T-helper 22 cell (primary cell): ENCODE measurements at regions not wholly inside any gene's neighbourhood (a gene's known extent, or its start where the extent isn't known, plus 50 kb on each side); places are given as distances from the start of the nearest gene placed in this dataset.

Source experiments
- DNase-seq: peaks from one replicate; pipeline ENCODE4 v3.0.0-alpha.2; 2020; ENCODE audit warnings: low read depth

DNA sequence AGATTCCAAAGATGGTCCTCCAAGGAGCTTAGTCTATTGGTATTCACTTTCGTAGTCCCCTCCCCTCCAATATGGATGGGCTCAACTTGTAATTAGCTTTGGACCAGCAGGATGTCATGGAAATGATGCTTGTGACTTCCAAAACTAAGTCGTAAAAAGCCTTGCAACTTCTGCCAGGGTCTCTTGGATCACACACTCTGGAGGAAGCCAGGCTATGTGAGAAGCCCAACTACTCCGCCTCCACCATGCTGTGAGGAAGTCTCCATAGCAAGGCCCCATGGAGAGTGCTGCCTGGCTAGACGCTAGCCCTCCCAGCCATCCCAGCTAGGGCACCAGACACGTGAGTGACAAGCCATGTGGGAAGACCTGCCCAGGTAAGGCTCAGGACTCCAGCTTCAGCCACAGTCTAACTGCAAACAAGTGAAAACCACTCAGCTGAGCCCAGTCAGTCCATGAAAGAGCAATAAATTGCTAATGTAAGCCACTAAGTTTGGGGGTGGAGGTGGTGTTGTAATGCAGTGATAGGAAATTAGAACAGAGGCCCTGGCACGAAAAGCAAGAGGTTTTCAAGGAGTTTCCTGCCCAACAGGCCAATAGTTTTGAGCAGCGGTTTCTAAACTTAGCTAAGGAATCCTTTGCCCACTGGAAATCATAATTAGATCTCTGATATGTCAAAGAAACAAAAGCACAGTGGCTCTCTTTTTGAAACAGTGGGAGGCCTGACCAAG is 77.5 kb upstream of the GLI2 start:
- DNase-seq: no peak

DNA sequence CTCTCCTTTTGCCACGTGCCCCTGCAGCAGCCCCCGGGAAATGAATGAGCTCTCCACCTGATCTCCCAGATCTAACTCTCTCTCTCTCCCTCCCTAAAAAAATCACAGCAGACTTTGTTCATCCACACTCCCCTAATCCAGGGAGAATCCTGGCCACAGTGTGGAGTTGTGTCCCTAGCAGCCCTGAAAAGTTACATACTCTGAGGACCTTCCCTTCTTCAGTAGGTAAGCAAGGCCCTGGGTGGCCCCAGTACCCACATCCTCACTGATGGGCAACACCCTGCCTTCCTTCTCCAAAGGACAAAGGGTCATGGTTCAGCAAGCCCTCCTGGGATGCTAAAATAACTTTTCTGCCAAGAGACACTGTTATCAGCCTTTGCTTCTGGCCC is 76.9 kb upstream of the GLI2 start:
- no peak for DNase-seq

DNA sequence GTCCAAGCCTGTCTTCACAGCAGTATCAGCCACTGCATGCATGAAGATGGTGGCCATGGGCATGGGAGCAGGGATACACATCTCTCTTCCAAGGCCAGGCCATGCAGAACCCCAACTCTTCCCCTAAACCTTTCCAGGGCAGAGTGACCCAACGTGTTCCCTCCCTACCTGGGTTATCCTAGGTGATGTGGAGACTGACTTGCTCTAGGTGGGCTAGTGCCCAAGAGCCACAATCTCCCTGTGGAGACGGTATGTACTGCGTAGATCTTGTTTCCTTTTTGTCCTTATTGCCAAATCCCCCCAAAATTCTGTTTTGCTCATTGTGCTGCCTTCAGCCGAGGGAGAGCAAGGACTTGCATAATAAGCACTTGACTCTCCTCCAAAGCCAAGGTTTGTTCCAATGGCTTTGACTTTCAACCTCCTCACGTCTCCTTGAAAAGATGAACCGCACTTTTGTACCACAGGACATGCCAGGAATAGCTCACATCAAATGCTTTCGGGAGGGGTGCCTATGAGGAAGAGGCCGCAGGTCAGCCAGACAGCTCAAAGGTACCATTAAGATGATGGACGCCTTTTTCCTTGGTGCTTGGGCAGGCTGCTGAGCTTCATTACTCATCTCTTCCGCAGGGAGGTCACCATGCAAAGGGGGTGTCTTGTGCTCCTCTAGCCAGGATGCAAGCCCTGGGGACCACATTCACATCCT is 76.2 kb upstream of the GLI2 start:
- no peak for DNase-seq

DNA sequence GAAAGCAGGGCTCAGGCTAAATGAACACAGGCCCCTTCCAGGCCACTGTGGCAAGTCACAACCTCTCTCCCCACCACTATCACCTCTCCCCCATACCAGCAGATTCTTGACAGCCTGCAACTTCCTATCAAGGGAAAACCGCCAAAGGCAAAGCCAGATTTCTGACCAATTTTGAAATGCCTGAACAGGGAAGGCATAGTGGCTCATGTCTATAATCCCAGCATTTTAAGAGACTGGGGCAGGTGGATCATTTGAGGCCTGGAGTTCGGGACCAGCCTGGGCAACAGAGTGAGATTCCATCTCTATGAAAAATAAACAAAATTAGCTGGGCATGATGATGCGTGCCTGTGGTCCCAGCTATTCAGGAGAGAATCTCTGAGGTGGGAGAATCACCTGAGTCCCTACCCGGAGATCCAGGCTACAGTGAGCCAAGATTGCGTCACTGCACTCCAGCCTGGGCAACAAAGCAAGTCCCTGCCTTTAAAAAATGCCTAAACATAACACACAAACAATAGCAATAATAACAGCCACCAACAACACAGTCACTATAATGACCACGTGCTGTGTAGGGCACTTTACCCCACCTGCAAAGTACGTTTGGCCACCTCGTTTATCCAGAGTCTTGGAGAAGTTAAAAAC is 75.5 kb upstream of the GLI2 start:
- no peak for DNase-seq

DNA sequence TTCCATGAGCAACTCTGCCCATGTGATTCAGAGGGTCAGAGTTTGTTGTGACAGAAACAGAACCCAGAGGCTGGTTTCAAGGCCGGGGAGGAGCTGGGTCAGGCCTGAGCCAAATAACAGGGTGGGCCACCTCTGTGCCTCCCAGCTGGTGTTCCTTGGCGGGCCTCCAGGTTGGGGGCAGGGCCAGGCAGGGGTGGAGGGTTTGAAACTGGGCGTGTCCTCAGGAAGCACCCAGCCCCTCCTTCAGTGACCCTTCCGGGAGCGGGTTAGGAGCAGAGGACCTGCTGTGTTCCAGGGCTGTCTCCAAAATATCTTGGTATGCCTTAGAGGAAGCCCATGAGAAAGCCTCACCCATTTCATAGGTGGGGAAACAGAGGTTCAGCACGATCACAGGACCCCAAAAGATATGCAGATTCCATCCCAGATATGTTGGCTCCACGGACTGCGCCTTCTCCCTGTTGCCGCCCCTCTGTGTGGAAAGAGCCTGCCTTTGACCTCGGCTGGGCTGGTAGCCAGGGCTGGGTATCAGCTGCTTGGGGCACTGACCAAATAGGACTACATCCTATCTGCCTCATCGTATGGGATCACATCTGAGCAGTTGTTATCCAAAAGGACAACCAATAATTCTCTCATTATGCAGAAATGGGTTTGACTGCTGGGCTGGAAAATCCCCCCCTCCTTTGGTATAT is 74.8 kb upstream of the GLI2 start:
- no peak for DNase-seq

DNA sequence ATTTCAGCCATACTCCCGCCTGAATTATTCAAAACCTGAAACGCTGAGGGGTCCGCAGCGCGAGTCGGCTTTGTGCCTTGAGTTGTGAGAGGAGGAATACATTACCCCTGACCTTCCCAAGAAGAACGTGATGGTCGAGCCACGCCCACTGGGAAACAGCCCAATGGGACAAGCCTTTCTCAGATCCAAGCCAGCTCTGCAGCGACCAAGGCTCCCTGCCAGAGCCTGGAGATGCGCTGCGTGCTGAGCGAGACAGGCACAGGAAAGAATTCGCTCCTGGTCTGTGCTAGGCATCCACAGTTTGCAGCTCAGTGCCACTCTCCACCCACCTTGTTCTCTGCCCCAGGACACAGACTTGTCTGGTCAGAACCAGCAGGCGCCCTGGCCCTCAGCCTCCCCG is 74.1 kb upstream of the GLI2 start:
- DNase-seq: no peak

DNA sequence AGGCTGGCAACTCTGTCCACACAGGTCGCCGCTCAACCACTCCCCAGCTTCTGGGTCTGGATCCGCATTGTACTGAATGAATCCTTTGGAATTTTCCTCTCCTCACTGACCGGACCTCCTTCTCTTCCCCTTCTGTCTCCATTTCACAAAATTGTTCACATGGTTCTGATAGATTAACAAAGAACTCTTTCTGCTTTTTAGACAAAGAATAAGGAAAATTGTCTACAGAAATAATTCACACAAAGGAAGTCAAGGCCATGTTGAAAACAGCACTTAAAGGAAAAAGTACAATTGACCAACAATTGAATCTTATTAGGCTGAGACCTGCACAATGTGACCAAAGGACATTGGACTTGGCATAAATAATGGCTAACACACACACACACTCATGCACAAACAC is 73.6 kb upstream of the GLI2 start:
- DNase-seq: no peak

DNA sequence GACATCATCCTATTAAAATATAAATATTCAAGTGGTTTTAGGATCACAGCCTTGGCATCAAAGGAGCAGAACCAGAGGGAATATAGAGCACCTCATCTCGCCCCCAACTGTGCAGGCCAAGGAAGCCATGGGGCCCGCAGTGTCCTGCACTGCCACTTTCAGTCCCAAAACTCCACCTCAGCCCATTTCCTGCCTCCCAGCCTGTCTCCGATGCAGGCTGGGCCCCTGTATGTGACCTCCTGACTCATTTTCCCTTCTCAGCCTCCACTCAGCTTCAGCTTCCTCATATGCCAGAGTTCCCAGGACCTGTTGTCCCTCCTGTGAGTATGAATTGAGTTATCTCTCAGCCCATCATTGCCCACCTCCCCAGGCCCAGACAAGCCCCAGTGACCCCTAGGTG is 72.9 kb upstream of the GLI2 start:
- no peak for DNase-seq

DNA sequence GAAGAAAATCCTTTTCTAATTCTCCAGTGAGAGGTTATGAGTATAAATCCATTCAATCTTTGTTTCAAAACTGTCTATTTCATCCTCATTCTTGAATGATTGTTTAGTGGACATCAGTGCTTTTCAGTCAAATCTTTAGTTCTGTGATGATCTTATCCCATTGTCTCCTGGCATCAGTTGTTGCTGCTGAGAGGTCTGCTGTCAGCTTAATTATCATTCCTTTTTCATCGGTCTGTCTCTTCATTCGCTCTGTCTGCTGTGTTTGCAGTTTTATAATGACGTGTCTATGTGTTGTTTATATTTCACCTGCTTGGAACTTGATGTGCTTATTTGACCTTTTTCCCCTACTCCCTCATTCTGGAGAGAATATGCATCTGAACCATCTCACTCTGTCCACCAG is 69.2 kb upstream of the GLI2 start:
- no peak for DNase-seq

DNA sequence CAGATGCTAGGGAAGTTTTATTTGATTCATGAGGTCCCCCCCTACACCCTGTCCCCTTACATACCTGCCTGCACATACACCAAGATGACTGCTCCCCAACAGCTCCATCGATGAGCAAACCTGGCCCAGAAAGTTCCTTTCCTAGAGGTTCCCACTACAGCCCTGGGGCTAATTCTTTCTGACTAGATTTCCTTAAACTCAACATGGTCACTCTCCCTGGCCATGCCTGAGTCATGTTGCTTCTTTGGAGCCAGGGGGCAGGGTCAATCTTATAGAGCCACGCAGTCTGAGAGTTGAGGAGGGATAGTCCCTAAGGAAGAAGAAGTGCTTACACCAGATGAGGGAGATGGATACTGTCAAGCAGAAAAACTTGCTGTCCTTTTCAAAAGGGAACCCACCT is 67.7 kb upstream of the GLI2 start:
- no peak for DNase-seq

DNA sequence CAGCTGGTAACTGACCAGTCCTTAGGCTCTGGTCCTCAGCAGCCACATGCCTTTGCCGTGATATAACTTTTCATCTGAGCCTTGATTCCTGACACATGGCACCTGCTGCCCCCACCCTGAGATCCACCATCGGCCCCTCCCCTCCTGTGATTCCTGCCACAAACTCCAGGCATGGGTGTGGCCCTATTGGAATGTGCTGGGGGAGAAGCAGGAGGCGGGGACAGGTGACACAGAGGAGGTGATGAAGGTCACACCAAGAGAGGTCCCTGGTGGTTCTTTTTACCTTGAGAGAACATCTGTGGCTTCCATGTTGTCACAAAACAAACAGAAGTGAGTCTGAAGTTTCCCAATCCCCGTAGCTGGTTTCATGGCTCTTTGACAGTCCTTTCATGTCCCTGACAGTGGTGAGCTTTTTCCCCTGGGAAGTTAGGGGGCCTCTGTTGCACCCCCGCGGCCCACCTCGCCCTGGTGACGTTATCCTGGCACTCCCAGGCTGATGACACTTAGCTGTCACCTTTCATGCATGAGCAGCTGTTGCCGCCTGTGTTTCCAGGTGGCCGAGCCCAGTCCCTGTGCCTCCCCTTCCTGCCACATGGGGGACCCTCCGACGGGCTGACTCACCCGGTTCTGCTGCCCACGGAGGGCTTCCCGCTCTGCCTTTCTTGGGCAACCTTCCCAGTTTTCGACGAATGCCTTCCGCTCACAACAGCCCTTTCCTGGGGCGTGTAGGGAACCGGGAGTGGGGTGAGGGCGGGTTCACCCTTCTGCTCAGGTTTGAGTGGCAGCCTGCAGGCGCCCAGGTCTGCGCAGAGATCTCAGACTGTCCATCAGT is 66.3 kb upstream of the GLI2 start:
- DNase-seq: no peak

DNA sequence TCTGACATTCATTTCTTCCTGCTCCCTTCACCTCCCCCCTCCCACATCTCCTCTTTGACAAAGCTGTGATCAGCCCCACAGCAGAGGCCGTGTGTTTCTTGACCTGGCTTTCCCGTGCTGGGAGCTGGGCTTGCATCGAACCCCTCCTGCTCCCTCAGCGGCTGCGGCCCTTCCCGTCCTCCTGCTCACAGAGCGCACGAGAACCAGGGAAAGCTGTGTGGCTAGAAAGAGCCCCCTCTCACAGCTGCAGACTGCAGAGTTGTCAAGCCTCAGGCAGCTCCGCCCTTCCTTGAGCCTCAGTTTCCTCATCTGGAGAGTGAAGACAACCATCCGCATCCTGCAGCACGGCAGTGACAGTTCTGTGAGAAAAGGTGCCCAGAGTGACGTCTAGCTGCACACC is 65.7 kb upstream of the GLI2 start:
- no peak for DNase-seq

DNA sequence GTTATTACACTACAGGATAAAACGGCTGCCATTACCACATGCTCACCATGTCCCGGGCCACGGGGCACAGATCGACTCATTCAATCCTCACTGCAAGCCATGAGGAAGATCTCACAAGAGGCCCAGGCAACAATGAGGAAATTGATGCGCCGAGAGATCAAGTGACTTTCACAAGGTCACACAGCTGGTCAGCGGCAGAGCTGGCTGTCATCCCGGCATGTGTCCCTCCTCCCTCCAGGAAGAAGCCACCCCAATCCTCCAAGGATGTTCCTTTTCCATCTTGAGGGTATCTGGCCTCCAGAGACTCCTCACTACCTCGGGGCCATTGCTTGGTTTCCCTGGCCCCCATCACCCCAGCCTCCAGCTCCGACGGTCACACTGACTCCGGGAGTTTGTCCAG is 65.3 kb upstream of the GLI2 start:
- no peak for DNase-seq

DNA sequence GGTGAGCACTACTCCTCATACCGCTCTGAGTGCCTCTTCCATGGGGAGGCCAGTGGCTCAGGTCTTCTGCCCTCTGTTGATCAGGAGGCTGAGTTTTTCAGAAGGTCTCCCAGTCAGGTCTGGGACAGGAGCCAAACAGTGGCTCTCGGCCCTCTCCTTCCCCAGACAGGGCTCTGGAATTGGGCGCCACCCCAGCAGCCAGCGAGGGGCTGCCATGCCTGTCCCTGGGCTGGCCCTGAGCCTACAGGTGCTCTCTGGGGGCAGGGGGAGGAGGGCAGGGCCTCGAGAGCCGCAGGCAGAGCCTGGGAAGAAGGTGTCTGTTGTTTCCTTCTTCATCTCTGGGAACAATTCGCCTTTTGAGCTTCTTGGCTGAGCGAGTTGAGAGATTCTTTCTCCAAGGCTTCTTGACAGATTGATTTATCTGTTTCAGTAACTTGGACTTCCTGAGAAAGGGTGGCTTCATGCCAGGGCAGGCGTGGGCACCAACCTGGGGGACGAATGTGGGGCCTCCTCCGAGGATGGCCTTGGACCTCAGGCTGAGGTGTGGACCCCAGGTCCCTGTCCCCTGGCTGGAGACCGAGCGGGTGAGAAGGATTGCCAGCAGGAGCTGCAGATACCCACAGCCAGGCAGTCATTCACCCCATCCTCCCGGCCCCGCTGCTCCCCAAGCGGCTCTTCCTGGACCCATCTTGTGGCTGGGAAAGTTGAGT is 64.7 kb upstream of the GLI2 start:
- no peak for DNase-seq

DNA sequence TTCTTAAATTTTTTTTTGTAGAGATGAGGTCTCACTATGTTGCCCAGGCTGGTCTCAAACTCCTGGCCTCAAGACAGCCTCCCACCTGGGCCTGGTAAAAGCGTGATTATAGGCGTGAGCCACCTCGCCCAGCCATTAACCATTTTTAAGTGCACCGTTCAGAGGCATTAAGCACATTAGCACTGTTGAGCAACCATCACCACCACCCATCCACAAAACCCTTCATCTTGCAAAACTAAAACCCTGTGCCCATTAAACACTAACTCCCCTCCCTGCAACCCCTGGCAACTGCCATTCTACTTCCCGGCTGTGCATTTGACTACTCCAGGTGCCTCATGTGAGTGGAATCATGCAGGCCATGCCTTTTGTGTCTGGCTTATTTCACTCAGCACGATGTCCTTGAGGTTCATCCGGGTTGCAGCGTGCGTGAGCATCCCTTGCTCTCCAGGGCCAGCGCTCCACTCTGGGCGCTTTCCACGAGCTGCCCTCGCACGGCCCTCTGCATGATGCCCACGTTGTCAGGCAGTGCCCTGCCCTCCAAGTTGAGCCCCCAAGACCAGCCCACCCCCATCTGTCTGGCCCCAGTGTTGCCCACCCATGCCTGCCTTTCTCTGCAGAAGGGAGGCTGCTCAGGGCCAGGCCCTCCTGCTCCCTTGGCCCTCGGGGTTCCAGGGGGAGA is 63.0 kb upstream of the GLI2 start:
- DNase-seq: no peak

DNA sequence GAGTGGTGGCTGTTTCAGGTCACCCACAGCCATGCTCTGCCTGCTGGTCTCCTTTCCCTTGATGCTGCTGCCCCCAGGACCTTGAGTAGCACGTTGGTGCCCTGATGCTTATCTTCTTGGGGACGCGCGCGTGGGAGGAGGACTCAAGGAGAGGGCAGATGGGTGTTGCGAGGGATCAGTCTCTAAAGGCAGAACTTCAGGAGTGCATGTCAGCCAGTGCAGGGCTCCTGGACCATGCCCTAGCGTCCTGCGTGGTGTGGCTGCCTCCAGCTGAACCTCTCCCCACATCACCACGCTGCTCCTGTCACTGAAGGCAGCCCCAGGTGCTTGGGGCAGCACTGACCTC is 62.5 kb upstream of the GLI2 start:
- no peak for DNase-seq

DNA sequence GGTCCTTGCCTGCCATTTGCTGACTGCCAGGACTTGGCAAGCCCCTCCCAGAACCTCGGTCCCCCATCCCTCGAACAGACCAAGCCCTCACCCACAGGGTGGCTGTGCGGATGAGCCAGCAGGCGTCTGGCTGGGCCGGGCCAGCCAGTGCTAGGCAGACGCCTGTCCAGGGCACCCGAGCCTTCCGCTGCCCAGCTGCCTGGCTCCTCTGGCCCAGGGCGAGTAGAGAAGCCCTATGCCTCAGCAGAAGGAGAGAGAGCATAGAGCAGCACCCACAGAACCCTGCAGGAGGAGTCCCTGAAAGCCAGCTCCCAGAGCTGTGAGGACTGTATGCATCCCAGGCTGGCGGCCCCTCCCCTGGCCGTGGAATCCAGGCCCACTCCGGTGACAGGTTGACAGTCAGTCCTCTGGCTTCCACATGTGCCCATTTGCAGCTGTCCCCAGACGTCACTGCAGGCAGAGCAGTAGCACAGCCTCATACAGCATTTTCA is 62.1 kb upstream of the GLI2 start:
- no peak for DNase-seq

DNA sequence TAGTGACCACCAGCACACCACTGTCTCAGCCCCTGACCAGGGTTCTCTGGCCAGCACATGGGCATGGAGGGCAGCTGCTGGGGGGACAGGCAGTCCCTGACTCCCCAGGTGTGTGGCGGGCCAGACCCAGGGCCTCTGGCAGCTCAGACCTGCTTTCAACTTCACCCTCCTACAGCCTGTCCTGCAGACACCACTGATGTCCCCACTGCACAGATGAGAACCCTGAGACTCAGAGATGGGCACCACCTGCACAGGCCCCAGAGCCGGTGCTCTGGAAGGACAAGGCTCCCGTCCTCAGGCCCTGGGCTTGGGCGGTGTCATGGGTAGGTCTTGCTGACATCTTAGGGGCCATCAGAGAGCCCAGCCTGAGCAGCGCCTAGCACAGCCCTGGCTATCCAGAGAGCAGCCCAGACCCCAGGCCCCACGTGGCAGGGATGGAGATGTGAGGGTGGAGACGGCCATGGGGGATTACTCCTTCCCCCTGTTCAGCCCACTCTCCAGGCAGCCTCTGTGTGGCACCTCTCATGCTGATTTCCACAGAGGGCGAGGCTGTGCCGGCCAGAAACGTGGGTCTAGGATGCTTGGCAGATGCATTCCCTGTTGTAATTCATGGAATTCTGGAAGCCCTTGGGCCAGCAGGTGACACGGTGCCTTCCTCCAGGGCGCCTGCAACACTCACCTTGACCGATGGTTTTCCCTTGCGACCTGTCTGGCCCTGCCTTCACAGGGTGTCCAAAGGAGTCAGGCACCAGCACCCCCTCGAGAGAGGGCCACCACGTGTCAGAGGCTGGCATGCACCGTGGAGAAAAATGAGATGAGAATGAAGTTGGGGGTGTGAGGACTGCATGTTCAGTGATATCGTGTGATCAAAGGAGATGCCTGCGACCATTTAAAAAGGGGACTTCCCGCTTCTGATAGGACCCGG is 61.2 kb upstream of the GLI2 start:
- no peak for DNase-seq

DNA sequence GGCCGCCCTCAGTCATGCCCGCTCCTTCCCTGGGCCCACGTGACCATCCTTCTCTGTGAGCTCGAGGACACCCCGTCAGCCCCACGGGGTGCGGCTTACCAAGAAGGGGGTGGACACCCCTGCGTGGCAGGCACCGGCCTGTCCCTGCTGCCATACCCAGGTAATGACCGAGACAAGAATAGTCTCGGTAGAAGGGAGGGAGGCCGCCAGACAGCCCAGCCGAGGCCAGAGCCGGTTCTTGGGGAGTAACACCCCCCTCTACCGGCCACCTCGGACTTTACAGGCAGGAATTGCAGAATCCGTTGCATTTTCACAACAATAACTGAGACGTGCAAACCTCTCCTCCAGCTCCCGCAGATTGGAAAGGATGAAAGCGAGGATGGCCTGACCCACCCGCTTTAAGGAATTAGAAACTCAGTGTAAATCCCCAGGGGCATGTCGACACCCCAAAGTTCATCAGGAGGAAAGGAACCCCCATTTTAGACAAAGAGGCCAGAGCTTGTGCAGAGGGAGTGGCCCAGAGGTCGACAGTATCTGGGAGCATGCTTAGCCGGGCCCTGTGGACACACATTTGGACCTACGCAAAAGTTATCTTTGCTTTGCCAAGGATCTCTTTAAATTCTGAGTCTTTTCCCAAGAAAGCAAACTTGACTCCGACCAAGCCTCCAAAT is 60.1 kb upstream of the GLI2 start:
- no peak for DNase-seq
